ENCODE measurements at regions not wholly inside any gene's neighbourhood (a gene's known extent, or its start where the extent isn't known, plus 50 kb on each side); places are given as distances from the start of the nearest gene placed in this dataset.
A peak's percentile ranks its signal among the peaks of the same experiment; 100 is the strongest.

DNA sequence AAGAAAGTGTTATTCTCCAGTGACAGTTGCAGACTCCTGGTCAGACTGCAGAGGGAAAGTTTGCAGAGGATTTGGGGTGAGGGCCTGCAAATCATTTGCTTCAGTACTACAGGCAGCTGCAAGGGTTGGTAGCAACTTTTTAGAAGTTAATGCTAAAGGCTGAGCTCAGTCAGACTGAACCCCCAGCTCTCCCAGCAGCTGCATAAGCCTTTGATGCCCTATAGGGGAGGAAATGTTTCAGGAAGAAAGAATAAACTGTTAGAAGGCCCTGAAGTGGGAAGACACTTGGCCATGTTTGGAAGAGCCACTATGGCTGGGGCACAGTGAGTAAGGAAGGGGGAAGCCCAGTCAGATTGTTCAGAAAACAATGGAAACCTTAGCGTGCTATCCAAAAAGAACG is 383.6 kb downstream of the TTLL7 start:
- TF ChIP-seq YY1 (IDR thresholded peaks at IDR 0.05; ENCODE audit: low read depth) (no peak), CREB1 (IDR thresholded peaks at IDR 0.05; ENCODE audit: low read depth) (no peak), TCF12 (IDR thresholded peaks at IDR 0.05; ENCODE audit: low read depth) (no peak), RAD21 (IDR thresholded peaks at IDR 0.05; ENCODE audit: low read depth) (no peak), ZBTB7A (IDR thresholded peaks at IDR 0.05; ENCODE audit: low read depth) (no peak), NFIC (IDR thresholded peaks at IDR 0.05) (no peak), FOXM1 (IDR thresholded peaks at IDR 0.05; ENCODE audit: borderline replicate concordance, low read depth) (no peak), EP300 (IDR thresholded peaks at IDR 0.05; ENCODE audit: borderline replicate concordance) (no peak), TAF1 (IDR thresholded peaks at IDR 0.05; ENCODE audit: low read depth) (no peak), EGR1 (IDR thresholded peaks at IDR 0.05) (no peak), TEAD4 (IDR thresholded peaks at IDR 0.05) (no peak)
- TF ChIP-seq, protein P1, sequence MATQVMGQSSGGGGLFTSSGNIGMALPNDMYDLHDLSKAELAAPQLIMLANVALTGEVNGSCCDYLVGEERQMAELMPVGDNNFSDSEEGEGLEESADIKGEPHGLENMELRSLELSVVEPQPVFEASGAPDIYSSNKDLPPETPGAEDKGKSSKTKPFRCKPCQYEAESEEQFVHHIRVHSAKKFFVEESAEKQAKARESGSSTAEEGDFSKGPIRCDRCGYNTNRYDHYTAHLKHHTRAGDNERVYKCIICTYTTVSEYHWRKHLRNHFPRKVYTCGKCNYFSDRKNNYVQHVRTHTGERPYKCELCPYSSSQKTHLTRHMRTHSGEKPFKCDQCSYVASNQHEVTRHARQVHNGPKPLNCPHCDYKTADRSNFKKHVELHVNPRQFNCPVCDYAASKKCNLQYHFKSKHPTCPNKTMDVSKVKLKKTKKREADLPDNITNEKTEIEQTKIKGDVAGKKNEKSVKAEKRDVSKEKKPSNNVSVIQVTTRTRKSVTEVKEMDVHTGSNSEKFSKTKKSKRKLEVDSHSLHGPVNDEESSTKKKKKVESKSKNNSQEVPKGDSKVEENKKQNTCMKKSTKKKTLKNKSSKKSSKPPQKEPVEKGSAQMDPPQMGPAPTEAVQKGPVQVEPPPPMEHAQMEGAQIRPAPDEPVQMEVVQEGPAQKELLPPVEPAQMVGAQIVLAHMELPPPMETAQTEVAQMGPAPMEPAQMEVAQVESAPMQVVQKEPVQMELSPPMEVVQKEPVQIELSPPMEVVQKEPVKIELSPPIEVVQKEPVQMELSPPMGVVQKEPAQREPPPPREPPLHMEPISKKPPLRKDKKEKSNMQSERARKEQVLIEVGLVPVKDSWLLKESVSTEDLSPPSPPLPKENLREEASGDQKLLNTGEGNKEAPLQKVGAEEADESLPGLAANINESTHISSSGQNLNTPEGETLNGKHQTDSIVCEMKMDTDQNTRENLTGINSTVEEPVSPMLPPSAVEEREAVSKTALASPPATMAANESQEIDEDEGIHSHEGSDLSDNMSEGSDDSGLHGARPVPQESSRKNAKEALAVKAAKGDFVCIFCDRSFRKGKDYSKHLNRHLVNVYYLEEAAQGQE (IDR thresholded peaks at IDR 0.05; ENCODE audit: low read depth), result no peak
- TF ChIP-seq, protein P2, sequence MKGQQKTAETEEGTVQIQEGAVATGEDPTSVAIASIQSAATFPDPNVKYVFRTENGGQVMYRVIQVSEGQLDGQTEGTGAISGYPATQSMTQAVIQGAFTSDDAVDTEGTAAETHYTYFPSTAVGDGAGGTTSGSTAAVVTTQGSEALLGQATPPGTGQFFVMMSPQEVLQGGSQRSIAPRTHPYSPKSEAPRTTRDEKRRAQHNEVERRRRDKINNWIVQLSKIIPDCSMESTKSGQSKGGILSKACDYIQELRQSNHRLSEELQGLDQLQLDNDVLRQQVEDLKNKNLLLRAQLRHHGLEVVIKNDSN (IDR thresholded peaks at IDR 0.05), result no peak
- TF ChIP-seq, protein P3, sequence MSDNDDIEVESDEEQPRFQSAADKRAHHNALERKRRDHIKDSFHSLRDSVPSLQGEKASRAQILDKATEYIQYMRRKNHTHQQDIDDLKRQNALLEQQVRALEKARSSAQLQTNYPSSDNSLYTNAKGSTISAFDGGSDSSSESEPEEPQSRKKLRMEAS (IDR thresholded peaks at IDR 0.05), result no peak

DNA sequence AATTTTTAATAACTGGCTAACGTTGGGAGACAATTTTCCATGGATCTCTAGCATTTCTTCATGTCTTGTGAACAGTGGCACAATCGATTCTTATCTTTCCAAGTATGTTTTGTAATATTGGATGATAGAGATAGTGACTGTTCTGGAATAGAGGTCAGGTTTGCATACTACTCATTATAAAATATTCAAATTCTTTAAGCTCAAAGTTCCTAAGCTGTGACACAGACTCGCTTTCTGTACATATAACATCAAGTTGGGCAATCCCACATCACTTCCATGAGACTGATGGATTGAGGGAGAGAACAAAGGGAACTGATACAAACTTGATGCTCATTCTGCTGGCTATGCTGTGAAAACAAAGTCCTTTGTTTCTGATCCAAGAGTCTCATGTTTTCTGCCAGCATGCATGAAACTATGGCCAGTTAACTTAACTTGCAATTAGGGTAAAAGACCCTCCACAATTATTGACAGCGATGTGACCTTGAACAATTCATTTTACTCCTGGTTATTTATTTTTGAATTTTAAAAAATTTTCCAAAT is 392.4 kb downstream of the TTLL7 start:
- TF ChIP-seq CREB1 (IDR thresholded peaks at IDR 0.05; ENCODE audit: low read depth) (no peak), TAF1 (IDR thresholded peaks at IDR 0.05; ENCODE audit: low read depth) (no peak), EGR1 (IDR thresholded peaks at IDR 0.05) (no peak), ZBTB7A (IDR thresholded peaks at IDR 0.05; ENCODE audit: low read depth) (no peak)
- TF ChIP-seq, protein P3 (IDR thresholded peaks at IDR 0.05), result no peak

DNA sequence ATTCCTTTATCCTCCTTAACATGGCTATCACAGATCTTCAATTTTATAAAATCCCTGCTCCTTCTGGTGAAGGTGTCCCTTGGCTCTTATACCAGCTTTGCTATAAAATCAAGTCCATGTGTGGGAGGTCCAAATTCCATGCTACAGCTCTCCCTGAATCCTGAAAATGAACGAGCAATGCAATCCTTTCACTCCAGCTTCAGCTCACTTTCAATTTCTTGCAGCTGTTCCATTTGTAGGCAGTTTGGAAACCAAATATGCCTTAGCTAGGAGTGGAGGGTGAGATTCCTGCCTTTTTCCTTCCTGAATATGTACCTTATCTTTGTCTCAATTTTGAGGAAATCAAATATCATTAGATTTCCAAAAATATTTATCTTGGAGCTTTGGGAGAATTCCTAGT is 402.6 kb downstream of the TTLL7 start:
- TF ChIP-seq ZBTB7A (IDR thresholded peaks at IDR 0.05; ENCODE audit: low read depth) (no peak), TCF12 (IDR thresholded peaks at IDR 0.05; ENCODE audit: low read depth) (no peak), CEBPB (IDR thresholded peaks at IDR 0.05) (no peak), EGR1 (IDR thresholded peaks at IDR 0.05) (no peak), FOXM1 (IDR thresholded peaks at IDR 0.05; ENCODE audit: borderline replicate concordance, low read depth) (no peak), TAF1 (IDR thresholded peaks at IDR 0.05; ENCODE audit: low read depth) (no peak), CREB1 (IDR thresholded peaks at IDR 0.05; ENCODE audit: low read depth) (no peak)
- TF ChIP-seq, protein P3 (IDR thresholded peaks at IDR 0.05), result no peak

DNA sequence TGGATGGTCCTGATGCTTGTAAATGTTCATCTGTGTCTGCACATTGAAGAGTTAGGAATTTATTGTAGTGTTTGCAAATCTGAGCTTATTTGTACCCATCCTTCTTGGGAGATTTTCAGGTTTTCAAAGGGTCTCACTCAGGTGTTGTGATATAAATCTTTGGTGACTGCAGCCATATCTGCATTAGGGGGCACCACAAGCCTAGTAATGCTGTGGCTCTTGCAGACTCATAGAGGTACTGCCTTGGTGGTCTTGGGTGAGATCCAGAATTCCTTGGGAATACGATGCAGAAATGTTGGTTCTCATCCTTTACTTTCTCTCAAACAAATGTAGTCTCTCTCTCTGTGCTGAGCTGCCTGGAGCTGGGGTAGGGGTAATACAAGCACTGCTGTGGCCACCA is 405.9 kb downstream of the TTLL7 start:
- TF ChIP-seq EGR1 (IDR thresholded peaks at IDR 0.05) (no peak), YY1 (IDR thresholded peaks at IDR 0.05; ENCODE audit: low read depth) (no peak)

DNA sequence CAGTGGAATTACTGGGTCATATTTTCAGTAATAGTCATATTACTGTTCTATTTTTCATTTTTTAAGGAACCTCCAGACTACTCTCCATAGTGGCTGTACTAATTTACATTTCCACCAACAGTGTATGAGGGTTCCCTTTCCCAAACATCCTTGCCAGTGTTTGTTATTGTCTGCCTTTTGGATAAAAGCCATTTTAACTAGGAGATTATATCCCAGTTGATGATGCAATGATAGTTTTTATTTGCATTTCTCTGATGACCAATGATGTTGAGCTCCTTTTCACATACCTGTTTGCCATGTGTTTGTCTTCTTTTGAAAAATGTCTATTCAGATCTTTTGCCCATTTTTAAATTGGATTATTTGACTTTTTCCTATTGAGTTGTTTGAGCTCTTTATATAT is 410.8 kb downstream of the TTLL7 start:
- TF ChIP-seq, protein P1 (IDR thresholded peaks at IDR 0.05; ENCODE audit: low read depth), result no peak
- no peak for TF ChIP-seq TAF1 (IDR thresholded peaks at IDR 0.05; ENCODE audit: low read depth)
- TF ChIP-seq TEAD4 (IDR thresholded peaks at IDR 0.05), result no peak
- TF ChIP-seq NFIC (IDR thresholded peaks at IDR 0.05), result no peak
- TF ChIP-seq YY1 (IDR thresholded peaks at IDR 0.05; ENCODE audit: low read depth), result no peak
- no peak for TF ChIP-seq ZBTB7A (IDR thresholded peaks at IDR 0.05; ENCODE audit: low read depth)
- TF ChIP-seq, protein P3 (IDR thresholded peaks at IDR 0.05), result no peak
- TF ChIP-seq RAD21 (IDR thresholded peaks at IDR 0.05; ENCODE audit: low read depth), result no peak
- no peak for TF ChIP-seq EP300 (IDR thresholded peaks at IDR 0.05; ENCODE audit: borderline replicate concordance)

DNA sequence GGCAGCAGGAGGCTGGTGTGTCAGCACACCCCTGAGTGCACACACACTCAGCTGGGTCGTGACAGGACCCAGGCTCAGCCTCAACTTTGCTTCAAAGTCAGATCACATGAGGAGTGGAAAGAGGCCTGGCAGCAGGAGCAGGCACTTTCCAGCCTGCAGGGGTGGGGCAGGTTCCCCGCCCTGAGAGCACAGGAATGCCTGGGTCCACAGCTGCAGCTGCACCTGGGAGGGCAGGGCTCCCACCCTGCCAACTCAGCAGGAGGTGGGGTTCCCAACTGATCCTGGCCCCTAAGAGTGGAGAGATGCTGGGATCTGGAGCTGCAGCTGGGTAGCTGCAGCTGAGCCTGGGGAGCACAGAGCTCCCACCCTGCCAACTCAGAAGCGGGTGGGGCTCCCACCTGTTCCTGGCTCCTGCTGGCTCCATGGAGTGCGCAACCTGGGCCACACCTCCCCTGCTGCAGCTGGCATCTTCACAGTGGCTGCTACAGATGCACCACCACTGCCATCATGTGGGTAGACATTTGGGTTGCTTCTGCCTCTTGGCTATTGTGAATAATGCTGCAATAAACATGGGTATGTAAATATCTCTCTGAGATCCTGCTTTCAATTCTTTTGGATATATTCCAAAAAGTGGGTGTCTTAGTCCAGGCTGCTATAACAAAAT is 415.4 kb downstream of the TTLL7 start:
- TF ChIP-seq ZBTB7A (IDR thresholded peaks at IDR 0.05; ENCODE audit: low read depth), result no peak
- peak; percentile 47; the same call in 1 of the 2 replicates for TF ChIP-seq RAD21 (IDR thresholded peaks at IDR 0.05; ENCODE audit: low read depth)
- TF ChIP-seq EP300 (IDR thresholded peaks at IDR 0.05; ENCODE audit: borderline replicate concordance), result no peak
- TF ChIP-seq YY1 (IDR thresholded peaks at IDR 0.05; ENCODE audit: low read depth), result no peak
- TF ChIP-seq CEBPB (IDR thresholded peaks at IDR 0.05), result no peak
- TF ChIP-seq, protein P2 (IDR thresholded peaks at IDR 0.05), result no peak
- TF ChIP-seq NFIC (IDR thresholded peaks at IDR 0.05), result no peak
- TF ChIP-seq, protein P1 (IDR thresholded peaks at IDR 0.05; ENCODE audit: low read depth), result no peak

Data from Ishikawa (cell line).